ENCODE measurements at regions not wholly inside any gene's neighbourhood (a gene's known extent, or its start where the extent isn't known, plus 50 kb on each side); places are given as distances from the start of the nearest gene placed in this dataset.

DNA sequence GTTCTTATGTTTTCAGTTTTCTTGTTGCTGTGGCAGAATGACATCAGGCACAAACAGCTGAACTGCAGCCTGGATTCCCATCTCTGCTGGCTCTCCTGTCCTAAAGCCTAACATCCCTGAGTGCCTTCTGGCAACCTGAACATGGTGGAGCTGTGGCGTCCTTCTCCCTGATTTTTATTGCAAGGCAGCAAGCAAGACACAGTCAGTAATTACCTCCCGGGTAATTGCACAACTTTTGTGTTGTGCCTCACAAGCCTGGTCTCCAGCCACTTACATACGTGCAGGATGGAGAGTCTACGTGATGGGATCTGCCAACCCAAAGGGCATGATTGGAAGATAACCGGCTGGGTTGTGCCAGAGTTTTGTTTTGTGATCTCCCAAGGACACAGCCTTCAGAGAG is 116.1 kb upstream of the PARD3 start:
- TF ChIP-seq, protein P1, sequence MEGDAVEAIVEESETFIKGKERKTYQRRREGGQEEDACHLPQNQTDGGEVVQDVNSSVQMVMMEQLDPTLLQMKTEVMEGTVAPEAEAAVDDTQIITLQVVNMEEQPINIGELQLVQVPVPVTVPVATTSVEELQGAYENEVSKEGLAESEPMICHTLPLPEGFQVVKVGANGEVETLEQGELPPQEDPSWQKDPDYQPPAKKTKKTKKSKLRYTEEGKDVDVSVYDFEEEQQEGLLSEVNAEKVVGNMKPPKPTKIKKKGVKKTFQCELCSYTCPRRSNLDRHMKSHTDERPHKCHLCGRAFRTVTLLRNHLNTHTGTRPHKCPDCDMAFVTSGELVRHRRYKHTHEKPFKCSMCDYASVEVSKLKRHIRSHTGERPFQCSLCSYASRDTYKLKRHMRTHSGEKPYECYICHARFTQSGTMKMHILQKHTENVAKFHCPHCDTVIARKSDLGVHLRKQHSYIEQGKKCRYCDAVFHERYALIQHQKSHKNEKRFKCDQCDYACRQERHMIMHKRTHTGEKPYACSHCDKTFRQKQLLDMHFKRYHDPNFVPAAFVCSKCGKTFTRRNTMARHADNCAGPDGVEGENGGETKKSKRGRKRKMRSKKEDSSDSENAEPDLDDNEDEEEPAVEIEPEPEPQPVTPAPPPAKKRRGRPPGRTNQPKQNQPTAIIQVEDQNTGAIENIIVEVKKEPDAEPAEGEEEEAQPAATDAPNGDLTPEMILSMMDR (conservative IDR thresholded peaks at IDR 0.05; ENCODE audit: low read depth, low read length): no peak
- no peak for TF ChIP-seq EZH2 (IDR thresholded peaks at IDR 0.05; ENCODE audit: borderline replicate concordance, low read depth, low read length, poor library complexity, severe bottlenecking)
